GM12864 (cell line): ENCODE measurements at regions not wholly inside any gene's neighbourhood (a gene's known extent, or its start where the extent isn't known, plus 50 kb on each side); places are given as distances from the start of the nearest gene placed in this dataset.
"Not testable (repeated sequence)": the region's sequence is repeated elsewhere in the genome, so short reads cannot be mapped to it uniquely, and the experiment has no call there.

Experiments
- DNase-seq: peaks from one replicate; pipeline ENCODE4 v3.0.0-alpha.2; 2011; ENCODE audit warnings: low read depth
- H3K4me3 ChIP-seq: 2 replicates; pipeline ENCODE4 v1.5.1; 2011; ENCODE audit warnings: mild to moderate bottlenecking, low read depth, low read length, control low read depth
- TF ChIP-seq, protein P1 (sequence below): IDR thresholded peaks from 2 replicates; pipeline ENCODE4 v1.5.1; 2011; ENCODE audit warnings: low read depth, mild to moderate bottlenecking, moderate library complexity, low read length, control low read depth, inconsistent platforms; ENCODE audit errors: missing control alignments

DNA sequence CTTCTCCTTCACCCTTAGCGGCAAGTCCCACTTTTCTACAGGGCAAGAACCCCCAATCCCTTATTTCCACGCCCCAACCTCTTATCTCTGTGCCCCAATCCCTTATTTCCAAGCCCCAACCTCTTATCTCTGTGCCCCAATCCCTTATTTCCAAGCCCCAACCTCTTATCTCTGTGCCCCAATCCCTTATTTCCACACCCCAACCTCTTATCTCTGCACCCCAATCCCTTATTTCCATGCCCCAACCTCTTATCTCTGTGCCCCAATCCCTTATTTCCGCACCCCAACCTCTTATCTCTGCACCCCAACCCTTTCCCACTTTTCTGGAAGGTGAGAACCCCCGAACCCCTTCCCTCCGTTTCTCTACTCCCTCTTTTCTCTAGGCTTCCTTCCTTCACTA lies 116.1 kb upstream of the GJE1 start:
- not testable (repeated sequence) for H3K4me3 ChIP-seq, DNase-seq

DNA sequence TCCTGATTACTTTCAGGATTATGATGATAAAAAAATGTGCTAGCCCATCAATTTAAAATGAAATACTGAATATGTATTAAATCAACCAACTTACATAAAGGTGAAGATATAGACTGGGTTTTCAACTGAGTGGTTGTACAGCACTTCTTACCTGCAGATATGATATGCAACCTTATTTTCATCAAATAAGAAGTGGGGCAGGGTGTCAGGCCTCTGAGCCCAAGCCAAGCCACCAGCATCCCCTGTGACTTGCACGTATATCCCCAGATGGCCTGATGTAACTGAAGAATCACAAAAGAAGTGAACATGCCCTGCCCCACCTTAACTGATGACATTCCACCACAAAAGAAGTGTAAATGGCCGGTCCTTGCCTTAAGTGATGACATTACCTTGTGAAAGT lies 117.3 kb upstream of the GJE1 start:
- H3K4me3 ChIP-seq, DNase-seq: not testable (repeated sequence)

DNA sequence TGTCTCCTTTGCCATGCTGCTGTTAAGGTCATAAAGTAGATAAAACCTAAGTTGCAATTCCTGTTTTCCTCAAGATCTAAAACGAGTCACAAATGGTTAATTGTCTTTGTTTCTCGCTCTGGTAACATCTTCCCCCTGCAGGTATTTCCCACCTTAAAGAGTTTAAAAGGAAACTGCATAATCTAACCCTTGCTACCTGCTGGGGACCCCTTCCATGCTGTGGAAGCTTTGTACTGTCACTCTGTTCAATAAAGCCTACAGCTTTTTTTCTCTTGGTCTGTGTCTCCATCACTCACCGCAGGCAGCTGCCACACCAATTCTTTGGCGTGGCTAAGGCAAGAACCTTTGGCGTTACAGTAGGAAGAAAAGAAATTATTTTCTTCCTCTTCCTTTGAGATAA lies 117.7 kb upstream of the GJE1 start:
- DNase-seq, result no peak
- TF ChIP-seq, protein P1, sequence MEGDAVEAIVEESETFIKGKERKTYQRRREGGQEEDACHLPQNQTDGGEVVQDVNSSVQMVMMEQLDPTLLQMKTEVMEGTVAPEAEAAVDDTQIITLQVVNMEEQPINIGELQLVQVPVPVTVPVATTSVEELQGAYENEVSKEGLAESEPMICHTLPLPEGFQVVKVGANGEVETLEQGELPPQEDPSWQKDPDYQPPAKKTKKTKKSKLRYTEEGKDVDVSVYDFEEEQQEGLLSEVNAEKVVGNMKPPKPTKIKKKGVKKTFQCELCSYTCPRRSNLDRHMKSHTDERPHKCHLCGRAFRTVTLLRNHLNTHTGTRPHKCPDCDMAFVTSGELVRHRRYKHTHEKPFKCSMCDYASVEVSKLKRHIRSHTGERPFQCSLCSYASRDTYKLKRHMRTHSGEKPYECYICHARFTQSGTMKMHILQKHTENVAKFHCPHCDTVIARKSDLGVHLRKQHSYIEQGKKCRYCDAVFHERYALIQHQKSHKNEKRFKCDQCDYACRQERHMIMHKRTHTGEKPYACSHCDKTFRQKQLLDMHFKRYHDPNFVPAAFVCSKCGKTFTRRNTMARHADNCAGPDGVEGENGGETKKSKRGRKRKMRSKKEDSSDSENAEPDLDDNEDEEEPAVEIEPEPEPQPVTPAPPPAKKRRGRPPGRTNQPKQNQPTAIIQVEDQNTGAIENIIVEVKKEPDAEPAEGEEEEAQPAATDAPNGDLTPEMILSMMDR, result no peak
- H3K4me3 ChIP-seq, result no peak overlapping the region

DNA sequence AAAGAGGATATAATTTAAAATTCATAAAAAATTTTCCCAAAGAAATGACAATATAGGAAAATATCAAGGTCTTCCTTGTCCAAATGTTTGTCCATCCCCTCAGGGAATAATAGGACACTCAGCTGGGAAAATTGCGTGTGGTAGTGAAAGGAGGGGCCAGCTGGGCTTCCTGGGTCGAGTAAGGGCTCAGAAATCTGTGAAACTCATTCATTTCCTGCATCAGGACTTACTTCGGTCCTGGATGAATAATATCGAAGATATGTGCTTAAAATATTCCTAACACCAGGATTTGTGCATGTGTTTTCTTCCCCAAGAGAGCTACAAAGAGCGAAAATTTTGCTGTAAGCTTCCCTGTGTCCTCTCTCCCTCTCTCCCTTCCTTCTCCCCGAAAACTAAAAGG lies 118.2 kb upstream of the GJE1 start:
- TF ChIP-seq, protein P1, result no peak
- no peak overlapping the region for H3K4me3 ChIP-seq
- DNase-seq, result no peak

DNA sequence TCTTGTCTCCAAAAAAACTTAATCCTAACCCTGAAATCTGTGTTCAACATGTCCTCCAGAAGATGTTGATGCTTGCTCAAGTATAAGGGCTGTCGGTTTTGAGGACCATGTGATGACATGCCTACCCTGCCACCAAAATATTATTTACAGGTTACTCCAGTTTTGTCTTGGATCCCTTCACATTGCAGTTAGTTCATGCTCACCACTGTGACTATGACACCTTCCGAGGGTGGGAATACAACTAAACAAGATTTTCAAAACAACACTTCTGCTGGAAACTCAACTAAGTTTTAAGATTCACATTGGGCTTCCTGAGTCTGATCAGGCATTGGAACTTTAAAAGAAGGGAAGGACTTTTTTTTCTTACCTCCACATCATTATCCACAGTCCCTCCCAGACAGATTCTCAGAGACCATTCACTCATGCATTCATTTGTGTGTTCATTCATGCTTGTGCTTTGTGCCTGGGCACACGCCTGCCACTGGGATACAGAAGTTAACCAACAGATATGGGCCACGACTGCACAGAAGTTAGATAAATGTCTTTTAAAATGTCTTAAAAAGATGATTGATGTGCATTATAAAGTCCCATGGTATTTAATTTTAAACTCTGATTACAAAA lies 118.7 kb upstream of the GJE1 start:
- H3K4me3 ChIP-seq, result no peak overlapping the region
- DNase-seq, result no peak
- TF ChIP-seq, protein P1, result no peak

DNA sequence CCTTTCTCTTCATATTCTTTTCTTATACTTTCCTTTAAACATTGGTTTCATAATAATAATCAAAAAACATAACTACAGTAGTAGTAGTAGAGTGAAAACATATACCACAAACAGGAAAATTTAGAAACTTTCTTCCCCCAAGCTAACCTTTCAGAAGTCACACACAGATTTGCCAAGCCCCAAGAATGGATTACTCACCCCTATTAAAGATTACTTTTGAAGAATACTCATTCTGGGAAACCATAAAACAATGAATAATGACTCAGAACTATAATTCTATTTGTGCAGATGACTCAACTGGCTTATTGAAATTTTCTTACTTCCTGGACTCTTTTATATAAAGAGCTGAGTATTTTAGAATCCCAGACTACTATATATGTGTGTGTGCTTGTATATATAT lies 119.4 kb upstream of the GJE1 start:
- TF ChIP-seq, protein P1, result no peak
- no peak overlapping the region for H3K4me3 ChIP-seq
- no peak for DNase-seq

DNA sequence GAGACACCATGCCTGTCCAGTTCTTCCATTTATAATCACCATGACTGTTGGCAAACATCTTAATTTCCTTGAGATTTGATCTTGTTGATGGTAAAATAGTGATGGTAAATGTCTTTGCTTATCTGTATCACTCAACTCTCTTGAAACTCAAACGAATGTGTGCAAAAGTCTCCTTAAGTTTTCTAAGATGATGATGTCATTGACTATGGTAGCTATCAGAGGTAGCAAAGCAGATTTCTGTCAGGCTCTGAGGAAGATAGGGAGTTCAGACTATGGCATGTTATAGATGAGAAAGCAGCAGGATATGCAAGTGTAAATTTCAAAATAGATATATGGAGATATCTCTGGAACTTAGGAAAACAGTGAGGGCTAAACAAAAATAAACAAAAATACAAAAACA lies 121.0 kb upstream of the GJE1 start:
- H3K4me3 ChIP-seq, result no peak overlapping the region
- DNase-seq, result no peak
- TF ChIP-seq, protein P1, result no peak

DNA sequence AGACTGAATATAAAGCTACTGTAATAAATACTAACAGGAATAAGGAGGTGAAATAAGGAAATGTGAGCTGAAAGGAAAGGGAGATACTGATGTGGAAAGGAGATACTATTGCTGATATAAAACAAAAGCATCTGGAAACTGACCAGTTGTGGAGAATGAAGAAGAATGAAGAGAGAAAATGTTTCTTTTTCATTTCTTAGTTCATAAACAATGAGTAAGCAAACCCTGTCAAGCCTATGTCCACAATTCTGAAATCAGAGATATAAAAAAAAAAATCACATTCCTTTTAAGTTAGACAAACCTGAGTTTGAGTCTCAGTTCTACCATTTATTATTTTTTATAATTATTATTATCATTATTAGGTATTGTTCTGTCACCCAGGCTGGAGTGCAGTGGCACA lies 121.6 kb upstream of the GJE1 start:
- no peak overlapping the region for H3K4me3 ChIP-seq
- no peak for DNase-seq
- TF ChIP-seq, protein P1, result no peak
